Glutamatergic neuron (in vitro differentiated cells): ENCODE measurements at regions not wholly inside any gene's neighbourhood (a gene's known extent, or its start where the extent isn't known, plus 50 kb on each side); places are given as distances from the start of the nearest gene placed in this dataset.

Experiments used
- DNase-seq: peaks from one replicate; pipeline ENCODE4 v3.0.0; 2022
- H3K27ac Mint-ChIP-seq: one replicate; pipeline ENCODE4 v1.8.0; 2020; ENCODE audit warnings: mild to moderate bottlenecking, mixed read lengths, inconsistent platforms; ENCODE audit not compliant: unreplicated experiment
- H3K27me3 Mint-ChIP-seq: one replicate; pipeline ENCODE4 v1.8.0; 2020; ENCODE audit warnings: mild to moderate bottlenecking, moderate library complexity, mixed read lengths, inconsistent platforms; ENCODE audit not compliant: unreplicated experiment
- H3K36me3 Mint-ChIP-seq: one replicate; pipeline ENCODE4 v1.8.0; 2020; ENCODE audit warnings: mild to moderate bottlenecking, mixed read lengths, inconsistent platforms; ENCODE audit not compliant: unreplicated experiment
- H3K4me1 Mint-ChIP-seq: one replicate; pipeline ENCODE4 v1.8.0; 2020; ENCODE audit warnings: mild to moderate bottlenecking, low read depth, mixed read lengths, inconsistent platforms; ENCODE audit not compliant: unreplicated experiment
- H3K4me3 Mint-ChIP-seq: one replicate; pipeline ENCODE4 v1.8.0; 2020; ENCODE audit warnings: mild to moderate bottlenecking, mixed read lengths, inconsistent platforms; ENCODE audit not compliant: unreplicated experiment
- H3K9me3 Mint-ChIP-seq: one replicate; pipeline ENCODE4 v1.8.0; 2020; ENCODE audit warnings: mild to moderate bottlenecking, moderate library complexity, mixed read lengths, inconsistent platforms; ENCODE audit not compliant: unreplicated experiment
- TF ChIP-seq, protein P1 (sequence below): fragments of 200-600 bp; sonication (generic); IDR thresholded peaks from one replicate; pipeline ENCODE4 v1.5.0; 2021; ENCODE audit not compliant: partially characterized antibody, unreplicated experiment

GRCh38 chr5:73291873-73292272 lies 118.9 kb downstream of the TMEM174 start:
- Mint-ChIP-seq H3K36me3 (peaks cover 7% of the 10 kb centered on the region), H3K9me3 (no peaks in the 10 kb centered on the region), H3K4me3 (no peak overlapping the region), H3K4me1 (no peaks in the 10 kb centered on the region), H3K27ac (no peak overlapping the region), H3K27me3 (peaks cover 6% of the 10 kb centered on the region)
- DNase-seq: no peak
- TF ChIP-seq, protein P1, sequence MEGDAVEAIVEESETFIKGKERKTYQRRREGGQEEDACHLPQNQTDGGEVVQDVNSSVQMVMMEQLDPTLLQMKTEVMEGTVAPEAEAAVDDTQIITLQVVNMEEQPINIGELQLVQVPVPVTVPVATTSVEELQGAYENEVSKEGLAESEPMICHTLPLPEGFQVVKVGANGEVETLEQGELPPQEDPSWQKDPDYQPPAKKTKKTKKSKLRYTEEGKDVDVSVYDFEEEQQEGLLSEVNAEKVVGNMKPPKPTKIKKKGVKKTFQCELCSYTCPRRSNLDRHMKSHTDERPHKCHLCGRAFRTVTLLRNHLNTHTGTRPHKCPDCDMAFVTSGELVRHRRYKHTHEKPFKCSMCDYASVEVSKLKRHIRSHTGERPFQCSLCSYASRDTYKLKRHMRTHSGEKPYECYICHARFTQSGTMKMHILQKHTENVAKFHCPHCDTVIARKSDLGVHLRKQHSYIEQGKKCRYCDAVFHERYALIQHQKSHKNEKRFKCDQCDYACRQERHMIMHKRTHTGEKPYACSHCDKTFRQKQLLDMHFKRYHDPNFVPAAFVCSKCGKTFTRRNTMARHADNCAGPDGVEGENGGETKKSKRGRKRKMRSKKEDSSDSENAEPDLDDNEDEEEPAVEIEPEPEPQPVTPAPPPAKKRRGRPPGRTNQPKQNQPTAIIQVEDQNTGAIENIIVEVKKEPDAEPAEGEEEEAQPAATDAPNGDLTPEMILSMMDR: no peak

- Mint-ChIP-seq H3K4me1 (no peaks in the 10 kb centered on the region), H3K9me3 (no peaks in the 10 kb centered on the region), H3K27me3 (peaks cover 2% of the 10 kb centered on the region), H3K4me3 (no peak overlapping the region), H3K27ac (no peak overlapping the region), H3K36me3 (no peaks in the 10 kb centered on the region)
- no peak for DNase-seq
- TF ChIP-seq, protein P1: no peak
Measured at GRCh38 chr5:73290242-73290641, 117.2 kb downstream of the TMEM174 start.

GRCh38 chr5:73288803-73289720 lies 116.1 kb downstream of the TMEM174 start:
- no peak overlapping the region for H3K4me3 Mint-ChIP-seq
- H3K27ac Mint-ChIP-seq: no peak overlapping the region

GRCh38 chr5:73286896-73287295 lies 113.9 kb downstream of the TMEM174 start:
- peaks cover 12% of the 10 kb centered on the region for H3K4me1 Mint-ChIP-seq
- no peak overlapping the region for H3K27ac Mint-ChIP-seq
- peaks cover 4% of the 10 kb centered on the region for H3K27me3 Mint-ChIP-seq
- no peak for DNase-seq
- H3K36me3 Mint-ChIP-seq: no peaks in the 10 kb centered on the region
- H3K9me3 Mint-ChIP-seq: no peaks in the 10 kb centered on the region
- no peak overlapping the region for H3K4me3 Mint-ChIP-seq
- TF ChIP-seq, protein P1: no peak

More at GRCh38 chr5:73288803-73289720, 116.1 kb downstream of the TMEM174 start:
- TF ChIP-seq, protein P1: no peak
- H3K27me3 Mint-ChIP-seq: peaks cover 4% of the 10 kb centered on the region
- no peaks in the 10 kb centered on the region for H3K9me3 Mint-ChIP-seq
- no peak for DNase-seq
- peaks cover 8% of the 10 kb centered on the region for H3K4me1 Mint-ChIP-seq
- no peaks in the 10 kb centered on the region for H3K36me3 Mint-ChIP-seq

DNA sequence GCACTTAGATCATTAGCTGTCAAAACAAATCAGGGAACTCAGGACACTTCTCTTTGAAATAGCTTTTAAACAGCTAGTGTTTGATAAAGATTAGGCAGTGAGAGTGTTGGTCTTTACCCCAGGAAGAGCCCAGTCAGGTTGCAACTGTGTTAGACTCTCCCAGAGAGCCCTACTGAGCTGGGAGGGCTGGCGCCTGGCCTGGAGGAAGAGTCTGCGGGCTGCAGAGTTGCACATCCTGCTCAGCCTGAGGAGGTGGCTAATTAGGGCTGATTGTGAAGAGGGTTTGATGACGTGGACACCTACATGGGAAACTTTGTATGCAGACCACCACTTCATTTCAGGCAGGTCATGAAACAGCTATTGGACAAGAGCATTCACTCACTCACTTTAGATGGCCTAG lies 112.0 kb downstream of the TMEM174 start:
- TF ChIP-seq, protein P1: no peak
- Mint-ChIP-seq H3K27ac (no peak overlapping the region), H3K36me3 (no peaks in the 10 kb centered on the region), H3K27me3 (peaks cover 4% of the 10 kb centered on the region), H3K9me3 (no peaks in the 10 kb centered on the region), H3K4me1 (peaks cover 17% of the 10 kb centered on the region), H3K4me3 (no peak overlapping the region)
- DNase-seq: no peak
